WI38 (cell line): ENCODE measurements at regions not wholly inside any gene's neighbourhood (a gene's known extent, or its start where the extent isn't known, plus 50 kb on each side); places are given as distances from the start of the nearest gene placed in this dataset.

Experiments
- H3K4me3 ChIP-seq: 2 replicates; pipeline ENCODE4 v1.5.1; 2011; ENCODE audit warnings: low read depth, mild to moderate bottlenecking, control low read depth, low read length
- CTCF ChIP-seq: IDR thresholded peaks from 2 replicates; pipeline ENCODE4 v1.5.1; 2012; ENCODE audit warnings: low read depth, mild to moderate bottlenecking, control low read depth, low read length

GRCh38 chr13:59542303-59542702, 621.4 kb downstream of the DIAPH3 start:
- H3K4me3 ChIP-seq, result no peak overlapping the region

GRCh38 chr13:59543418-59543817, 620.3 kb downstream of the DIAPH3 start:
- no peak for TF ChIP-seq CTCF
- H3K4me3 ChIP-seq, result no peak overlapping the region

More at GRCh38 chr13:59542303-59542702, 621.4 kb downstream of the DIAPH3 start:
- no peak for TF ChIP-seq CTCF

- no peak for TF ChIP-seq CTCF
- no peak overlapping the region for H3K4me3 ChIP-seq
Observed at GRCh38 chr13:59545007-59545406, 618.7 kb downstream of the DIAPH3 start.

GRCh38 chr13:59546178-59546577, 617.5 kb downstream of the DIAPH3 start:
- no peak overlapping the region for H3K4me3 ChIP-seq
- TF ChIP-seq CTCF, result no peak

GRCh38 chr13:59547950-59548349, 615.8 kb downstream of the DIAPH3 start:
- no peak for TF ChIP-seq CTCF
- no peak overlapping the region for H3K4me3 ChIP-seq

GRCh38 chr13:59562924-59563323, 600.8 kb downstream of the DIAPH3 start:
- no peak overlapping the region for H3K4me3 ChIP-seq
- no peak for TF ChIP-seq CTCF

GRCh38 chr13:59566561-59566960, 597.2 kb downstream of the DIAPH3 start:
- no peak overlapping the region for H3K4me3 ChIP-seq
- no peak for TF ChIP-seq CTCF
